ENCODE measurements at regions not wholly inside any gene's neighbourhood (a gene's known extent, or its start where the extent isn't known, plus 50 kb on each side); places are given as distances from the start of the nearest gene placed in this dataset.
"Not testable (repeated sequence)": the region's sequence is repeated elsewhere in the genome, so short reads cannot be mapped to it uniquely, and the experiment has no call there.

- DNase-seq (ENCODE audit: low read depth in 2 of 2) = no peak
These were observed 111.1 kb upstream of the VRK1 start for GRCh38 chr14:96686126-96686525.

- DNase-seq (ENCODE audit: low read depth in 2 of 2) = no peak
These were observed 108.6 kb upstream of the VRK1 start for GRCh38 chr14:96688629-96689028.

DNA sequence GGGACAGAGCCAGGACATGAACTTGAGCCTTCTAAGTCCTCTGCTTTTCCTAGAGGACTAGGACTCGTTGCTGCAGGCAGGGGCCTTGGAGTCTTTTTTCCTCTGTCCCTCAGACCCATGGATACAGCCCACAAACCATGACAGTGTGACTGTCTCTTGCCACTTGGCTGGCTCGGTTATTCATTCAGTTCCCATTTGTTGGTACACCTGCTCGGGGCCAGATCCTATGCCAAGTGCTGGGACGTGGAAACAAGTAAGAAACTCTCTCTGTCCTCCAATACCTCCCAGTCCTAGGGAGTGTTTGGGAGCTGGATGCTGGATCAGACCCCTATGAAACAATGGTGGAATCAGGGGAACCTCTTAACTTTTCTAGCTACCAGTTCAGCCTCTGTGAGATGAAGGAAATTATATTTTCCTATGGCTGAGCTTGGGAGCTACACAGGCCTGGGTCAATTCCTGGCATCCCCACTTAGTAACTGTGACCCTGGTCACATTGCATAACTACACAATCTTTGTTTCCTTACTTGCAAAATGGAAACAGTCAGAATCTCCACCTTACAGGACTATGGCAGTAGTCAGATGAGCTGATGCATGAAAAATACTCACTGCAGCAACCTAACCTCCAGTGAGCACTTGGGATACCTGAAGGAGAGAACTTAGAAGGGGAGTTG is 106.3 kb upstream of the VRK1 start:
- DNase-seq (ENCODE audit: low read depth in 2 of 2) = no peak

DNA sequence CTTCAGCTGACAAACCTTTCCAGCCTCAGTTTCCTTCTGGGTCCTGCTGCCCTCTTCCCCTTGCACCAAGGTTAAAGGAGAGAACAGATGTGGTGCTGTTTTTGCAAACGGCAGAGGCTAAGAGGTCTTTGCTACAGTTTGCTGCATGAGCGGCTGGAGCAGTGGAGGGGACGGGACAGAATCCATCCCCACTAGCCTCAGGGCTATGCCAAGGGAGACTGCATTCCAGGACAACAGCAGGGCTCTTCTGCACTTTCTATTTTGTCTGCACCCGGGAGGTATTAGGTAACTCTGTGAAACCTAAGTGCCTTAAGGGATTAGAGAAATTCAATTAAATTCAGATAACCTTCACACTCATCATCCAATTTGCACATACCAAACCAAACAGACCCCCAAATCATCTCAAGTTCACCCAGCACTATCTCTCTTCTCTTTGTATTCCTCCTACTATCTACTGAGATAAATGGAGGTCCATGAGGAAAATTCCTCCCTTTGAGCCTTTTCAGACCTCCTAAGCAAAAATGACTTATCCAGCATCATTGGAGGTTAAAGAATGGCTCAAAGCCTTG is 103.8 kb upstream of the VRK1 start:
- no peak for DNase-seq (ENCODE audit: low read depth in 2 of 2)

GRCh38 chr14:96693987-96694386 is 103.2 kb upstream of the VRK1 start:
- DNase-seq (ENCODE audit: low read depth in 2 of 2) = no peak

GRCh38 chr14:96698960-96699539 is 98.1 kb upstream of the VRK1 start:
- no peak for DNase-seq (ENCODE audit: low read depth in 2 of 2)

DNA sequence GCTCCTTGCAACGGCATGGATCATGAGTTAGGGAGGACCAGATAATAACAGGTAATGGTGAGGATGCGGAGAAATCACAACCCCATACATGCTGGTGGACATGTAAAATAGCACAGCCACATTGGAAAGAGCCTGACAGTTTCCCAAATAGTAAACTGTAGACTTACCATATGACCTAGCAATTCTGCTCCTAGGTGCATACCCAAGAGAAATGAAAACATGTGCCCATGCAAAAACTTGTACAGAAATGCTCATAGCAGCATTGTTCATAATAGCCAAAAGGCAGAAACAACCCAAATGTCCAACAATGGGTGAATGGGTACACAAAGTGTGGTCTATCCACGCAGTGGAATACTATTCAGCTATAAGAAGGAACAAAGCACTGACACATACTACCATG is 97.5 kb upstream of the VRK1 start:
- no peak for DNase-seq (ENCODE audit: low read depth in 2 of 2)

GRCh38 chr14:96702831-96703230 is 94.4 kb upstream of the VRK1 start:
- no peak for DNase-seq (ENCODE audit: low read depth in 2 of 2)

GRCh38 chr14:96705422-96706092 is 91.6 kb upstream of the VRK1 start:
- no peak for DNase-seq (ENCODE audit: low read depth in 2 of 2)

- no peak for DNase-seq (ENCODE audit: low read depth in 2 of 2)
These were observed 90.3 kb upstream of the VRK1 start for GRCh38 chr14:96706893-96707292.

- no peak for DNase-seq (ENCODE audit: low read depth in 2 of 2)
These were observed 87.0 kb upstream of the VRK1 start for GRCh38 chr14:96710060-96710666.

DNA sequence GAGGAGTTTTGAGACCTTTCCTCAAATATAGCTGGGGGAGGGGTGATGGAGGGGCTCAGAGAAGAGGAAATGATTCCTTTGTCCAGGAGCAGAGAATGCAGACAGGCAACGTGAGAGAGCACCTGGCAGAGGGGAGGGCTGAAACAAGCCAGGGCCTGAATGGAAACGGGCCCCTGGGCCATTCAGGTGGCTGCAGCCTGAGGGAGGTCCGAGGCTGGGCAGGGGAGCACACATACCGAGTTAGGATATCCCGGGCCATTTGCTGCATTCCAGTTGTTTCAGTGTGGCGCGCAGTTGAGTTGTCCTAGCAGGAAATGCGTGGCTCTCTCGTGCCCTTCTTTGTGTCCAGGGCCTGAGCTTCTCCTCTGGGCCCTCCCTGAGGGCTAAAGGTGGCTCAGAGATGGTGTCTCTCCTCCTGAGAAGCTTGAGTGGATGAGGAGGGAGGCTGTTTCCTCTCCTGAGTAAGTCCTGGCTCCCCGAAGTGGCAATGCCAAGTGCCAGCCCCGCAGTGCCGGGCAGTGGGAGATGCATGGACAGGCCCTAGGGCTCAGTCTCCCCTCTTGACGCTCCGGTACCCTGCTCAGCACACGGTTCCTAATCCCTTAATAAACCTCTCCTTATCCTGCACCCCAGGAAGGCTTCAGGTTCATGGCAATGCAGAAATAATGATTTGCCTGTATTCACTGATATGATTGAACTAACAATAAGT is 85.5 kb upstream of the VRK1 start:
- no peak for DNase-seq (ENCODE audit: low read depth in 2 of 2)

- DNase-seq (ENCODE audit: low read depth in 2 of 2) = no peak
These were observed 83.8 kb upstream of the VRK1 start for GRCh38 chr14:96713426-96713825.

DNA sequence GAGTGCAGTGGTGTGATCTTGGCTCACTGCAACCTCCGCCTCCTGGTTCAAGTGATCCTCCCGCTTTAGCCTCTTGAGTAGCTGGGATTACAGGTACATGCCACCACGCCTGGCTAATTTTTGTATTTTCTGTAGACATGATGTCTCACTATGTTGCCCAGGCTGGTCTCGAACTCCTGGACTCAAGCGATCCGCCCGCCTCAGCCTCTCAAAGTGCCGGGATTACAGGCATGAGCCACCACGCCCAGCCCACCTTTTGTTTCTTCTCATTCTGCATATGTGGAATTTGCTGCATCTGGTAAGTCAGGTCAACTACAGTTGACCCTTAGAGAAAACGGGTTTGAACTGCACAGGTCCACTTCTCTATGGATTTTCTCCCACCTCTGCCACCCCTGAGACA is 82.6 kb upstream of the VRK1 start:
- DNase-seq (ENCODE audit: low read depth in 2 of 2) = not testable (repeated sequence)

GRCh38 chr14:96717116-96717515 is 80.1 kb upstream of the VRK1 start:
- no peak for DNase-seq (ENCODE audit: low read depth in 2 of 2)

DNA sequence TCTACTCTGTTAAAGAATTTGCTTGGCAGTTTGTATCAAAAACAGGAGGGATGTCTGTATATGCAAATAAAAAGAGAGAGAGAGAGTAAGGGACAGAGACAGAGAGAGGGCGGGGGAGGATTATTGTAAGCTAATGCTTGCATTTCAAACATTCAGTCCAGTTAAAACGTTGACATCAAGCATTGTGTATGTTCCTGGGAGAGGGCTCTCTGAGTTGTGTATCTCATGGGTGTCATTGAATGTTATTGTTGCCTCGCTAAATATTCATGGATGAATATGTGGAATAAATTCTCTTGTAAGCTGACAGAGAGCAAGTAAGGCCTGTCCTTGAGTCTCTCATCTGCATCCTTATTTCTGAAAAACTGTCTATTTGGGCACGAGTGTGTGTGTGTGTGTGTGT is 78.8 kb upstream of the VRK1 start:
- DNase-seq (ENCODE audit: low read depth in 2 of 2) = no peak

GRCh38 chr14:96720702-96721101 is 76.5 kb upstream of the VRK1 start:
- not testable (repeated sequence) for DNase-seq (ENCODE audit: low read depth in 2 of 2)

DNA sequence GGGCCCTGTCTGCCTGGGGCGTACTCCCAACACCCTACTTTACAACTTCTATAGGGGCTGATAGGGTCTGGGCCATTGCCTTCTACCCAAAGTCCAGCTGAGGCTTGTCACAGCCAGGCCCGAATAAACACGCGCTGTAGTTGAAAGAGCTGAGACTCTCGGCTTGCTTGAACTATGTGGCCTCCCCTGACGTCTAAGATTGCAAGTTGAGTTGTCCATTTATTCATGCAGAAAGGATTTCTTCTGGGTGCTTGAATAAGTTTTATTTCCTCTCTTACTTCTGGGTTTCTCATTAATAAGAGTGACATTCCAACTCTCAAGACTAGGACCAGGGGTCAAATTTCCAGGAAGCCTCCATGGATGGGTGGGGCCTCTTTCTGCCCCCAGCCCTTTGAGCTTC is 74.4 kb upstream of the VRK1 start:
- DNase-seq (ENCODE audit: low read depth in 2 of 2) = no peak

DNA sequence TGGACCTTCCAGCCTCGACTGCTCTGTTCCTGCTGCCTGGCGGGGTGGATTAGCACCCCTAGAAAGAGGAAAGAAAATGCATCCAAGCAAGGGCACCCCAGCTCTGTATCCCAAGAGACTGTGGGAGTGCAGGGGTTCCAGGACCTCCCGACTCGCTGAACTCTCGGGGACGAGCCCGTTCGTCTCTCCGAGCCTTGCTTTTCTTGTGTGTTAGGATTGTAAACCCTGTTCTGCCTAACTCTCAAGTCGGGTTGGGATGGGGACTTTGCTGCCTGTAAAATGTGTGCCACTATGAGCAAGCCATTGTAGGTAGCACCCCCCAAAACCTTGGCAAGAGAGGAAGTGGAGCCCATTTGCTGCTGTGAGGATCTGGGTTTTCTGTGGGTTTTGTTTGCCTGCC is 73.2 kb upstream of the VRK1 start:
- no peak for DNase-seq (ENCODE audit: low read depth in 2 of 2)

DNA sequence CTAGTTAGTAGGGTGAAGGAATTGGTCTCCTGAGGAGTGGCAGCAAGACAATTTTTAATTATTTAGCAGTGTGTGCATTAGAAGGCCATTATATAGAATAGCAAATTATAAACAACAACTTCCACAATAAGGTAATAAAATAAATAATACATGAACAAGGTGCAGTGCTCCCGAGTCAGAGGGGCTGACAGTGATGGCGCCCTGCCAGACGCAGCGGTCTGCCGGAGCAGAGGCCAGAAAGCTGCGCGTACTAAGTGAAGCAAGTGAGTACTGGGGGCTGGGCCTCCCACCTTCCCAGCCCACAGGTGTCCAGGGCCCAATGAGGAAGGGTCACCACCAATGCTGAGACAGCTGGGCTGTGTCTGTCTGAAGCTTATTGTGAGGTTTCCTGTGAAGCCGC is 72.0 kb upstream of the VRK1 start:
- DNase-seq (ENCODE audit: low read depth in 2 of 2) = no peak

- DNase-seq (ENCODE audit: low read depth in 2 of 2) = no peak
These were observed 70.1 kb upstream of the VRK1 start for GRCh38 chr14:96727073-96727472.

DNA sequence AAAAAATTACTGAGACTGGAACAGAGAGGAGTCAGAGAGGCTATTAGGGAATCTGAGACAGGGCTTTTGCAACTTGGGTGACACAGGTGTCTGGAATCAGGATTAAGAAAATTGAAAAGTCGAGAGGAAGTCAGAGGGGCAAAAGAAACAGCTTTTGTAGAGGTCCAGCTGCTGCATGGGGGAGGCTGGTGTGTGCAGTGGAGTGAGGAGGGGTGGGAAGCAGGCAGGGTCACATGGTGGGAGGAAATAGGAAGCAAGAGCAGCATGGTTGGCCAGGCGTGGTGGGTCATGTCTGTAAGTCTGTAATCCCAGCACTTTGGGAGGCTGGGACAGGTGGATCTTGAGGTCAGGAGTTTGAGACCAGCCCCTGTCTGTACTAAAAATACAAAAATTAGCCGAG is 69.7 kb upstream of the VRK1 start:
- no peak for DNase-seq (ENCODE audit: low read depth in 2 of 2)

Measured in stimulated activated CD8-positive, alpha-beta memory T cell treated with anti-CD3 and anti-CD28 coated beads, Interleukin-2, amount 100 ng/mL, for 48 hours (primary cell).